AG04450 (cell line): ENCODE measurements at regions not wholly inside any gene's neighbourhood (a gene's known extent, or its start where the extent isn't known, plus 50 kb on each side); places are given as distances from the start of the nearest gene placed in this dataset.

ENCODE experiments used
- CTCF ChIA-PET: fragments of 300-600, 350-600 bp; formaldehyde crosslinking; extraction: SDS; loops from one replicate; lab custom pipeline; 2022; ENCODE audit warnings: antibody characterized with exemption, inconsistent platforms; lab: Charles Lee
- POLR2A ChIA-PET: fragments of 350-600 bp; formaldehyde crosslinking; extraction: SDS; loops from one replicate; lab custom pipeline; 2021; ENCODE audit warnings: antibody characterized with exemption, inconsistent platforms; lab: Yijun Ruan, JAX
- DNase-seq: peaks from one replicate; pipeline ENCODE4 v3.0.0-alpha.2; 2011; ENCODE audit warnings: low read depth, low spot score
- H3K27ac ChIP-seq: one replicate; pipeline ENCODE4 v1.5.1; 2012; ENCODE audit warnings: low read depth, low read length, control low read depth
- H3K27me3 ChIP-seq: one replicate; pipeline ENCODE4 v1.6.0; 2012; ENCODE audit warnings: low read length; ENCODE audit not compliant: control insufficient read depth, insufficient read depth
- H3K4me3 ChIP-seq: 2 replicates; pipeline ENCODE4 v1.5.1; 2011; ENCODE audit warnings: mild to moderate bottlenecking, low read depth, low read length, control low read depth
- H3K9me3 ChIP-seq: 2 replicates; pipeline ENCODE4 v1.5.1; 2012; ENCODE audit warnings: low read length; ENCODE audit not compliant: control insufficient read depth, insufficient read depth
- CTCF ChIP-seq: IDR thresholded peaks from 2 replicates; pipeline ENCODE4 v1.5.1; 2011; ENCODE audit warnings: low read depth, low read length, control low read depth, inconsistent platforms

- no peak for TF ChIP-seq CTCF
- no peak overlapping the region for H3K4me3 ChIP-seq
- ChIA-PET POLR2A (no interaction called here), CTCF (no interaction called here)
- H3K27ac ChIP-seq = no peak overlapping the region
- no peak for DNase-seq
- no peaks in the 10 kb centered on the region for H3K27me3 ChIP-seq
- no peaks in the 10 kb centered on the region for H3K9me3 ChIP-seq
Observed at GRCh38 chr1:195971589-195971988, 636.7 kb downstream of the KCNT2 start.

GRCh38 chr1:195970209-195970608 is 638.0 kb downstream of the KCNT2 start:
- no peaks in the 10 kb centered on the region for H3K27me3 ChIP-seq
- ChIA-PET CTCF (no interaction called here), POLR2A (no interaction called here)
- no peak overlapping the region for H3K27ac ChIP-seq
- no peak for TF ChIP-seq CTCF
- H3K9me3 ChIP-seq = no peaks in the 10 kb centered on the region
- no peak overlapping the region for H3K4me3 ChIP-seq
- DNase-seq = no peak

- ChIA-PET CTCF (no interaction called here), POLR2A (no interaction called here)
- no peak for DNase-seq
- TF ChIP-seq CTCF = no peak
- Histone ChIP-seq H3K27me3 (no peaks in the 10 kb centered on the region), H3K4me3 (no peak overlapping the region), H3K9me3 (no peaks in the 10 kb centered on the region), H3K27ac (no peak overlapping the region)
Observed at GRCh38 chr1:195965475-195965874, 642.8 kb downstream of the KCNT2 start.

- no peak overlapping the region for H3K27ac ChIP-seq
- no peak for DNase-seq
- no peaks in the 10 kb centered on the region for H3K9me3 ChIP-seq
- no peak overlapping the region for H3K4me3 ChIP-seq
- H3K27me3 ChIP-seq = no peaks in the 10 kb centered on the region
- no peak for TF ChIP-seq CTCF
- CTCF ChIA-PET = no interaction called here
- POLR2A ChIA-PET = no interaction called here
Observed at GRCh38 chr1:195965036-195965435, 643.2 kb downstream of the KCNT2 start.

- no peak for DNase-seq
- Histone ChIP-seq H3K4me3 (no peak overlapping the region), H3K27me3 (no peaks in the 10 kb centered on the region), H3K27ac (no peak overlapping the region), H3K9me3 (no peaks in the 10 kb centered on the region)
- TF ChIP-seq CTCF = no peak
- ChIA-PET POLR2A (no interaction called here), CTCF (no interaction called here)
Observed at GRCh38 chr1:195964516-195964915, 643.7 kb downstream of the KCNT2 start.
